Right ventricle myocardium superior (tissue), 1 donor: ENCODE measurements at regions not wholly inside any gene's neighbourhood (a gene's known extent, or its start where the extent isn't known, plus 50 kb on each side); places are given as distances from the start of the nearest gene placed in this dataset.

ENCODE experiments used
- ATAC-seq: fragments of 200-7000 bp; cut with Tn5 transposase; one replicate; pipeline ENCODE4 v1.9.1; 2020; ENCODE audit warnings: mild to moderate bottlenecking; ENCODE audit not compliant: poor library complexity
- DNase-seq: peaks from one replicate; pipeline ENCODE4 v3.0.0-alpha.2; 2020
- intact Hi-C: fragments of 100-400 bp; cut with DNase I; formaldehyde crosslinking; loops from one replicate; pipeline ENCODE4 v1.11.2; 2022
- donor health status: DM: no; HTN: yes; CAD: no; lungs with severe emphysema.

- ATAC-seq (no peak), DNase-seq (no peak)
- intact Hi-C loops = no loop called here
Measured at GRCh38 chr6:91437315-91437729, 850.5 kb upstream of the MAP3K7 start.

GRCh38 chr6:91436448-91436847, 849.6 kb upstream of the MAP3K7 start:
- intact Hi-C loops = no loop called here
- DNase-seq (no peak), ATAC-seq (no peak)

- no peak for DNase-seq
- intact Hi-C loops = no loop called here
- no peak for ATAC-seq
Measured at GRCh38 chr6:91435630-91436029, 848.8 kb upstream of the MAP3K7 start.

- intact Hi-C loops = no loop called here
Measured at GRCh38 chr6:91434576-91434975, 847.7 kb upstream of the MAP3K7 start.

GRCh38 chr6:91433660-91434534, 847.0 kb upstream of the MAP3K7 start:
- ATAC-seq = no peak
- no peak for DNase-seq
- intact Hi-C loops = no loop called here

More at GRCh38 chr6:91434576-91434975, 847.7 kb upstream of the MAP3K7 start:
- ATAC-seq (no peak), DNase-seq (no peak)

GRCh38 chr6:91428953-91429560, 842.2 kb upstream of the MAP3K7 start:
- ATAC-seq (no peak), DNase-seq (no peak)
- intact Hi-C loops = no loop called here

- DNase-seq (no peak), ATAC-seq (no peak)
- intact Hi-C loops = no loop called here
Measured at GRCh38 chr6:91428296-91428695, 841.4 kb upstream of the MAP3K7 start.

GRCh38 chr6:91420243-91420642, 833.4 kb upstream of the MAP3K7 start:
- intact Hi-C loops = no loop called here
- ATAC-seq = no peak
- no peak for DNase-seq

- ATAC-seq = no peak
- intact Hi-C loops = no loop called here
- DNase-seq = no peak
Measured at GRCh38 chr6:91415031-91415605, 828.2 kb upstream of the MAP3K7 start.

- ATAC-seq (no peak), DNase-seq (no peak)
- intact Hi-C loops = no loop called here
Measured at GRCh38 chr6:91412532-91412931, 825.7 kb upstream of the MAP3K7 start.

- no peak for ATAC-seq
- DNase-seq = no peak
- intact Hi-C loops = no loop called here
Measured at GRCh38 chr6:91407706-91408105, 820.8 kb upstream of the MAP3K7 start.

GRCh38 chr6:91392951-91393350, 806.1 kb upstream of the MAP3K7 start:
- intact Hi-C loops = no loop called here
- DNase-seq (no peak), ATAC-seq (no peak)

- ATAC-seq (no peak), DNase-seq (no peak)
- intact Hi-C loops = no loop called here
Measured at GRCh38 chr6:91387290-91388059, 800.6 kb upstream of the MAP3K7 start.

- DNase-seq (no peak), ATAC-seq (no peak)
- intact Hi-C loops = no loop called here
Measured at GRCh38 chr6:91386204-91386603, 799.3 kb upstream of the MAP3K7 start.

GRCh38 chr6:91383207-91383606, 796.3 kb upstream of the MAP3K7 start:
- intact Hi-C loops = no loop called here
- ATAC-seq = no peak

GRCh38 chr6:91376686-91377085, 789.8 kb upstream of the MAP3K7 start:
- DNase-seq (no peak), ATAC-seq (no peak)
- intact Hi-C loops = no loop called here

More at GRCh38 chr6:91383207-91383606, 796.3 kb upstream of the MAP3K7 start:
- no peak for DNase-seq

GRCh38 chr6:91366781-91367180, 779.9 kb upstream of the MAP3K7 start:
- intact Hi-C loops = no loop called here
- no peak for DNase-seq
- no peak for ATAC-seq

GRCh38 chr6:91358986-91359385, 772.1 kb upstream of the MAP3K7 start:
- DNase-seq (no peak), ATAC-seq (no peak)
- intact Hi-C loops = no loop called here

GRCh38 chr6:91352878-91353277, 766.0 kb upstream of the MAP3K7 start:
- no peak for ATAC-seq
- intact Hi-C loops = no loop called here
- no peak for DNase-seq
